ENCODE measurements at regions not wholly inside any gene's neighbourhood (a gene's known extent, or its start where the extent isn't known, plus 50 kb on each side); places are given as distances from the start of the nearest gene placed in this dataset.

DNA sequence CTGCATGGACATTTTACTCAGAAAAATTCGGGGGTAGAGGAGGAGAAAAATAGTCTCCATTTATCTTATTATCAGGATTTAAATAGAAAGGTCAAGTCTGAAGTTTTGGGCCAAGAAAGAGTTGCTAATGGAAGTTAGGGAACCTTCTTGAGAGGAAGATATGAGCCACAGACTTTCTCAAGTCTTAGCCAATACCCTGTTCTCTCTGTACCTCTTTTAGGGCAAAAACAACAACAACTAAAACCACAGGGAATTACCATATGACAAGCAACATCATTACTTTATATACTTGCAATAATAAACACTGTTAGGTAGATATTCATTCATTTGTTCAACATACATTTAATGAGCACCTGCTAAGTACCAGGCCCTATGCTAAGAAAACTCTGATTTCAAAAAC lies 282.2 kb upstream of the CDH5 start:
- Histone ChIP-seq H3K9me3 (no peaks in the 10 kb centered on the region), H3K36me3 (no peaks in the 10 kb centered on the region), H3K4me3 (replicated peaks in 1 of 3) (no peak overlapping the region), H3K27me3 (no peaks in the 10 kb centered on the region), H3K4me1 (no peaks in the 10 kb centered on the region), H3K27ac (no peak overlapping the region)
- intact Hi-C loops (cut with DNase I), result no loop called here
- TF ChIP-seq, protein P1, sequence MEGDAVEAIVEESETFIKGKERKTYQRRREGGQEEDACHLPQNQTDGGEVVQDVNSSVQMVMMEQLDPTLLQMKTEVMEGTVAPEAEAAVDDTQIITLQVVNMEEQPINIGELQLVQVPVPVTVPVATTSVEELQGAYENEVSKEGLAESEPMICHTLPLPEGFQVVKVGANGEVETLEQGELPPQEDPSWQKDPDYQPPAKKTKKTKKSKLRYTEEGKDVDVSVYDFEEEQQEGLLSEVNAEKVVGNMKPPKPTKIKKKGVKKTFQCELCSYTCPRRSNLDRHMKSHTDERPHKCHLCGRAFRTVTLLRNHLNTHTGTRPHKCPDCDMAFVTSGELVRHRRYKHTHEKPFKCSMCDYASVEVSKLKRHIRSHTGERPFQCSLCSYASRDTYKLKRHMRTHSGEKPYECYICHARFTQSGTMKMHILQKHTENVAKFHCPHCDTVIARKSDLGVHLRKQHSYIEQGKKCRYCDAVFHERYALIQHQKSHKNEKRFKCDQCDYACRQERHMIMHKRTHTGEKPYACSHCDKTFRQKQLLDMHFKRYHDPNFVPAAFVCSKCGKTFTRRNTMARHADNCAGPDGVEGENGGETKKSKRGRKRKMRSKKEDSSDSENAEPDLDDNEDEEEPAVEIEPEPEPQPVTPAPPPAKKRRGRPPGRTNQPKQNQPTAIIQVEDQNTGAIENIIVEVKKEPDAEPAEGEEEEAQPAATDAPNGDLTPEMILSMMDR (IDR thresholded peaks at IDR 0.05), result no peak
- no peak for TF ChIP-seq POLR2A (IDR thresholded peaks at IDR 0.05)
- no peak for DNase-seq
- WGBS, 2 donors, result 56 to 72% methylated on average over 1 of the region's 1 CpG

DNA sequence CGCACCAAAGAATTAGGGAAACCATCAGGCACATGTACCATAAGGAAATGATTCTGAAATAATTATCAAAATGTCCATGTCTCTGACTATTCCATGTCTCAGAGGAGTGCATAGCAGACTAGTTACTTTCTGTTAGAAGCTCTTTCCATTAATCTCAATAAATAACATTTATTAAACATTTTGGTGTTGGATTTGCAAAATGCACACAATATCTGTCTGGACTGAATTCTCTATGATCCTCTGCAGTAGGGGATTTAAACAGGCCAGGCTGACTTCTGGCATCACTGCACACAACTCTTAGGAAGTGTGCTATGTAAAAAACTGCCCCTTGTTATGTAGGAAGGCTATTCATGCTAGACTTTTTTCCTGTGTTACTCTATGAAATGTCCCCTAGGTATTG lies 283.3 kb upstream of the CDH5 start:
- H3K27me3 ChIP-seq, result no peaks in the 10 kb centered on the region
- no peak overlapping the region for H3K4me3 ChIP-seq (replicated peaks in 1 of 3)
- DNase-seq, result no peak
- no peak overlapping the region for H3K27ac ChIP-seq
- no peaks in the 10 kb centered on the region for H3K9me3 ChIP-seq
- intact Hi-C loops (cut with DNase I), result no loop called here
- 85 to 95% methylated on average over 1 of the region's 1 CpG for WGBS, 2 donors
- H3K4me1 ChIP-seq, result no peaks in the 10 kb centered on the region
- TF ChIP-seq, protein P1 (IDR thresholded peaks at IDR 0.05), result no peak
- TF ChIP-seq POLR2A (IDR thresholded peaks at IDR 0.05), result no peak
- H3K36me3 ChIP-seq, result no peaks in the 10 kb centered on the region

DNA sequence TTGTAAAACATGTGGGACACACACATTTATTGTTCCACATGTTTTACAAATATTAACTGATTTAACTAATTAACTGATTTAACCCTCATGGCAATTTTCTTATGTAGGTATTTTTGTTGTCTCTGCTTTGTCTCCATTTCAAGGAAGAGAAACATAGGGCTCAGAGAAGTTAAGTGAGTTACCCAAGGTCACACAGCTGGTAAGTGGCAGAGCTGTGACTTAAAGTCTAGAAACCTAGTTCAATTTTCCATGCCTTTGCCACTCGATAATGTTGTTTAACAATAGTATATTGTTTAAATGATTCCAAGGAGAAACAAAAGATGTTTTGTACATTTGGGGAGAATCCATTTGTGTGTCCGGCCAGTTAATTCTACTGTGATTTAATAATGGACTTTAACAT lies 284.1 kb upstream of the CDH5 start:
- no peaks in the 10 kb centered on the region for H3K9me3 ChIP-seq
- H3K4me1 ChIP-seq, result no peaks in the 10 kb centered on the region
- H3K36me3 ChIP-seq, result no peaks in the 10 kb centered on the region
- no peak for DNase-seq
- H3K27ac ChIP-seq, result no peak overlapping the region
- H3K27me3 ChIP-seq, result no peaks in the 10 kb centered on the region
- no peak overlapping the region for H3K4me3 ChIP-seq (replicated peaks in 1 of 3)
- TF ChIP-seq, protein P1 (IDR thresholded peaks at IDR 0.05), result no peak
- TF ChIP-seq POLR2A (IDR thresholded peaks at IDR 0.05), result no peak
- intact Hi-C loops (cut with DNase I), result no loop called here
- 84 to 94% methylated on average over 2 of the region's 2 CpGs for WGBS, 2 donors

DNA sequence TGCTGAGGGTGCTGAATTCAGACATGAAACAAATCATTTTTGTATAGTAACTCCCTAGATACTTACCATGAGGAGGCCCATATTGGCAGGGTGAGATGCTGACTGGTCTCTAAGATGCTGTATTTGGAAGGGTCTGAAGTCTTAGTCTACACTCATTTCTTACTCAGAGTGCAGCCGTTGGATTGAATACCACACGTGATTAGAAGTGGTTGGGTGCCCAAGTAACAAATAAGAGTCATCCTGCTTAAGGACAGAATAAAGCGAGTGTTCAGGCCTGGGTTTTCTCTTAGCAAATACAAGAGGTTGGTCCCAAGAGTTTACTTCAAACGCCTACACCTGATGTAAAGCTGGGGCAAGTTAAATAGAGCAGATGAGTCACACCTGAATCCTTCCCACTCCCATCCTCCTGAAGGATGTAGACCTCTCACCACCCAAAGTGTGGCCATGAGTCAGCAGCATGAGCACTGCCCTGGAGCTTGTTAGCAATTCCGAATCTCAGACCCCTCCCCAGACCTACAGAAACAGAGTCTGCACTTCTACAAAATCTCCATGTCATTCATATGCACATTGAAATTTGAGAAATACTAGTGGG lies 284.6 kb upstream of the CDH5 start:
- no peaks in the 10 kb centered on the region for H3K36me3 ChIP-seq
- no peak for TF ChIP-seq POLR2A (IDR thresholded peaks at IDR 0.05)
- H3K27me3 ChIP-seq, result no peaks in the 10 kb centered on the region
- no peaks in the 10 kb centered on the region for H3K4me1 ChIP-seq
- DNase-seq, result no peak
- H3K27ac ChIP-seq, result no peak overlapping the region
- H3K4me3 ChIP-seq (replicated peaks in 1 of 3), result no peak overlapping the region
- H3K9me3 ChIP-seq, result no peaks in the 10 kb centered on the region
- intact Hi-C loops (cut with DNase I), result no loop called here
- WGBS, 2 donors, result 73 to 74% methylated on average over 5 of the region's 5 CpGs

DNA sequence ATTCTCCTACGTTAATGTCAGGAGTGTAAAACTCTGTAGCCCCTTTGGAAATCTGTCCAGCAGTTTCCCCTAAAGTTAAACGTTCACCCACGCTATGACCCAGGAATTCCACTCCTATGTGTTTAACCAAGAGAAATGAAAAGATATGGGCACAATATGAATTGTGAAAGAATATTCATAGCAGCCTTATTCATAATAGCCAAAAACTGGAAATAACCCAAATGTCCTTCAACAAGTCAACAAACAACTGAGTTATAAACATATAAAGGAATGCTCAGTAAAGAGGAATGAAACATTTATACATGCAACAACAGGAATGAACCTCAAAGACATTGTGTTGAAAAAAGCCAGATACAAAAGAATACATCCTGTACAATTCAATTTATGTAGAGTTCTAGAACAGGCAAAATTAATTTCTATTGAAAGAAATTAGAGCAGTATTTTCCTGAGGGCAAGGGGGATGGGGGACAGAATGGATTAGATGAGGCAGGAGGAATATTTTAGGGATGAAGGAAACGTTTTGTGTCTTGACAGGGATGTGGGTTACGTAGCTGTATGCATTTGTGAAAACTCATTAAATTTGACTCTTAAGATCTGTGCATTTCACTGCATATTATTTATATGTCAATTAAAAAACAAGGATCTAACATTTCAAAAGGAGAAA lies 286.7 kb upstream of the CDH5 start:
- Histone ChIP-seq H3K4me3 (replicated peaks in 1 of 3) (no peak overlapping the region), H3K27ac (no peak overlapping the region), H3K4me1 (no peaks in the 10 kb centered on the region), H3K9me3 (no peaks in the 10 kb centered on the region), H3K36me3 (no peaks in the 10 kb centered on the region), H3K27me3 (no peaks in the 10 kb centered on the region)
- intact Hi-C loops (cut with DNase I), result no loop called here
- WGBS, 2 donors, result 82 to 87% methylated on average over 5 of the region's 5 CpGs
- DNase-seq, result no peak
- TF ChIP-seq, protein P1 (IDR thresholded peaks at IDR 0.05), result no peak
- TF ChIP-seq POLR2A (IDR thresholded peaks at IDR 0.05), result no peak
